Heart left ventricle (tissue), 16 donors: ENCODE measurements at regions not wholly inside any gene's neighbourhood (a gene's known extent, or its start where the extent isn't known, plus 50 kb on each side); places are given as distances from the start of the nearest gene placed in this dataset.

ENCODE experiments used
- ATAC-seq, 4 donors: fragments of 200-7000 bp; cut with Tn5 transposase; one replicate each; pipeline ENCODE4 v1.9.1; 2020 to 2022; ENCODE audit warnings: moderate library complexity in 4 of 4, mild to moderate bottlenecking in 3 of 4, moderate number of reproducible peaks in 1 of 4
- DNase-seq, 5 donors: peaks; one replicate each; pipeline ENCODE4 v3.0.0-alpha.2; 2020
- H3K27ac ChIP-seq, 12 donors: fragments of 200-600 bp; sonication (generic) in 4 of 12; one replicate each; pipeline versions ENCODE4 v1.5.0 to v1.8.0; 2016 to 2022; ENCODE audit warnings: mild to moderate bottlenecking in 2 of 12
- H3K27me3 ChIP-seq, 9 donors: fragments of 200-600 bp; sonication (generic) in 2 of 9; one replicate each; pipeline versions ENCODE4 v1.5.1 to v1.8.0; 2016 to 2022; ENCODE audit warnings: mild to moderate bottlenecking in 3 of 9
- H3K36me3 ChIP-seq, 9 donors: fragments of 200-600 bp; sonication (generic) in 2 of 9; one replicate each; pipeline versions ENCODE4 v1.5.0 to v1.8.0; 2018 to 2022; ENCODE audit warnings: mild to moderate bottlenecking in 2 of 9
- H3K4me1 ChIP-seq, 12 donors: fragments of 200-600 bp; sonication (generic) in 4 of 12; one replicate each; pipeline versions ENCODE4 v1.5.0 to v1.8.0; 2016 to 2022; ENCODE audit warnings: mild to moderate bottlenecking in 3 of 12
- H3K4me3 ChIP-seq, 12 donors: fragments of 200-600 bp; sonication (generic) in 4 of 12; one replicate each; pipeline versions ENCODE4 v1.5.0 to v1.8.0; 2017 to 2022; ENCODE audit warnings: mild to moderate bottlenecking in 9 of 12, moderate library complexity in 4 of 12
- H3K9me3 ChIP-seq, 12 donors: fragments of 200-600 bp; sonication (generic) in 4 of 12; one replicate each; pipeline versions ENCODE4 v1.5.0 to v1.8.0; 2016 to 2022; ENCODE audit warnings: mild to moderate bottlenecking in 1 of 12
- CTCF ChIP-seq, 12 donors: fragments of 200-600 bp; sonication (generic) in 4 of 12; IDR thresholded peaks; one replicate each; pipeline versions ENCODE4 v1.5.0 to v1.8.0; 2018 to 2022; ENCODE audit warnings: antibody characterized with exemption in 12 of 12, mild to moderate bottlenecking in 5 of 12
- POLR2A ChIP-seq, 2 donors: fragments of 450-650 bp; IDR thresholded peaks; one replicate each; pipeline ENCODE4 v1.6.1; 2017; ENCODE audit warnings: antibody characterized with exemption in 2 of 2, mild to moderate bottlenecking in 2 of 2, moderate library complexity in 2 of 2
- WGBS, 4 donors: extraction: QIAGEN DNeasy Blood & Tissue Kit in 2 of 4; methylation state at CpG; one replicate each; pipeline versions ENCODE4 v1.1.5 to v1.1.7; 2013 to 2018; 5-methylcytosine and 5-hydroxymethylcytosine counted together
- intact Hi-C, 10 donors: fragments of 100-400 bp; cut with DNase I; formaldehyde crosslinking; loops; one replicate each; pipeline versions ENCODE4 v1.11.1 to v1.14.2; 2022
- donor health status: ischemic (EF 13 %, LVEDD 7.1; RV severe dilation, severe dysfunction).
- donor health status: healthy with polysubstance abuse.
- donor health status: DM: no; HTN: yes; CAD: no.
- donor health status: DM: no; HTN: no; CAD: no.
- donor health status: ischemic (EF 25% LVEDD 6.9; RV normal size, moderate dysfunction).
- donor health status: ischemic (EF 25% LVEDD 5.7; RV mildly dilated, moderate dysfunction).
- donor health status: healthy.
- donor health status: DM: yes; HTN: yes; CAD: no.
- donor health status: ischemic (EF 35%, LVEDD 5.7; RV mildly dilated, moderate dysfunction).
- donor health status: nonischemic (EF 11% LVEDD 7.7; RV severe dilation, severe dysfunction).
- donor health status: DM: yes; HTN: yes; CAD: no.
- donor health status: PGD.
- donor health status: ischemic (EF 29% LVEDD 5.4; RV normal size, mild dysfunction).
- donor health status: nonischemic (EF 23%, LVEDD 6.1; RV moderate dilation, normal function).

- peak overlapping the region in 2 of 12 donors; percentile 39 to 68 for H3K27ac ChIP-seq
- 62 to 95% (median 90%) methylated on average over 3 of the region's 3 CpGs for WGBS, 4 donors
Observed at GRCh38 chr2:106021662-106022028, 172.5 kb downstream of the UXS1 start.

GRCh38 chr2:106020821-106021661 is 173.1 kb downstream of the UXS1 start:
- DNase-seq (peak in 4 of 5 donors; percentile 29 to 49 (median 38)), ATAC-seq (peak in 2 of 4 donors; percentile 29 to 32)
- Histone ChIP-seq H3K9me3 (no peaks in the 10 kb centered on the region), H3K27me3 (no peaks in the 10 kb centered on the region), H3K4me3 (no peak overlapping the region), H3K4me1 (peaks cover under 1 to 36% (median 15%) of the 10 kb centered on the region in 12 donors), H3K27ac (peak overlapping the region in 7 of 12 donors; percentile 0 to 68 (median 8)), H3K36me3 (no peaks in the 10 kb centered on the region)
- intact Hi-C loops = loop anchor here in 2 of 10 donors (5.0 to 10.0 kb wide), 3 partner anchors 94 to 276 kb away; partner anchors contain the start of gene NCK2 (in 1 of the 2)
- TF ChIP-seq POLR2A (IDR thresholded peaks at IDR 0.05) (no peak), CTCF (IDR thresholded peaks at IDR 0.05) (no peak)
- 37 to 59% (median 47%) methylated on average over 11 to 12 of the region's 12 CpGs for WGBS, 4 donors

More at GRCh38 chr2:106021662-106022028, 172.5 kb downstream of the UXS1 start:
- Histone ChIP-seq H3K4me1 (peaks cover 4 to 42% (median 21%) of the 10 kb centered on the region in 12 donors), H3K27me3 (no peaks in the 10 kb centered on the region), H3K9me3 (no peaks in the 10 kb centered on the region), H3K36me3 (no peaks in the 10 kb centered on the region), H3K4me3 (no peak overlapping the region)
- ATAC-seq = no peak
- intact Hi-C loops = loop anchor here in 2 of 10 donors (5.0 to 10.0 kb wide), 3 partner anchors 94 to 277 kb away; partner anchors contain the start of gene NCK2 (in 1 of the 2)
- DNase-seq = no peak
- TF ChIP-seq POLR2A (IDR thresholded peaks at IDR 0.05) (no peak), CTCF (IDR thresholded peaks at IDR 0.05) (no peak)

- intact Hi-C loops = loop anchor here in 2 of 10 donors (5.0 to 10.0 kb wide), 3 partner anchors 93 to 275 kb away; partner anchors contain the start of gene NCK2 (in 1 of the 2)
- DNase-seq = peak in 4 of 5 donors; percentile 37 to 50 (median 45)
- Histone ChIP-seq H3K27me3 (no peaks in the 10 kb centered on the region), H3K4me3 (no peak overlapping the region), H3K4me1 (peaks cover 0 to 30% (median 14%) of the 10 kb centered on the region in 12 donors), H3K9me3 (no peaks in the 10 kb centered on the region), H3K27ac (peak overlapping the region in 1 of 12 donors; percentile 39), H3K36me3 (no peaks in the 10 kb centered on the region)
- peak in 1 of 4 donors; percentile 29 for ATAC-seq
- WGBS, 4 donors = 30 to 39% (median 37%) methylated on average over 4 of the region's 4 CpGs
- TF ChIP-seq POLR2A (IDR thresholded peaks at IDR 0.05) = no peak
- TF ChIP-seq CTCF (IDR thresholded peaks at IDR 0.05) = no peak
Observed at GRCh38 chr2:106020032-106020431, 174.1 kb downstream of the UXS1 start.

- H3K4me1 ChIP-seq = peaks cover 0 to 30% (median 14%) of the 10 kb centered on the region in 12 donors
- TF ChIP-seq POLR2A (IDR thresholded peaks at IDR 0.05) (no peak), CTCF (IDR thresholded peaks at IDR 0.05) (no peak)
- DNase-seq (no peak), ATAC-seq (no peak)
- no peaks in the 10 kb centered on the region for H3K9me3 ChIP-seq
- H3K4me3 ChIP-seq = no peak overlapping the region
- WGBS, 4 donors = 46 to 71% (median 67%) methylated on average over 5 of the region's 5 CpGs
- no peaks in the 10 kb centered on the region for H3K36me3 ChIP-seq
- H3K27ac ChIP-seq = no peak overlapping the region
- intact Hi-C loops = loop anchor here in 1 of 10 donors (10.0 kb wide), 1 partner anchor 93 kb away; no protein-coding TSS in a partner anchor
- no peaks in the 10 kb centered on the region for H3K27me3 ChIP-seq
Observed at GRCh38 chr2:106018141-106018540, 176.0 kb downstream of the UXS1 start.
